ENCODE measurements at regions not wholly inside any gene's neighbourhood (a gene's known extent, or its start where the extent isn't known, plus 50 kb on each side); places are given as distances from the start of the nearest gene placed in this dataset.

GRCh38 chr13:80665792-80666333, 324.9 kb upstream of the SPRY2 start:
- WGBS, 4 donors: 76 to 84% (median 79%) methylated on average over 3 of the region's 3 CpGs
- intact Hi-C loops (cut with DNase I): no loop called here
- Histone ChIP-seq H3K9me3 (replicated peaks in 1 of 3) (no peaks in the 10 kb centered on the region), H3K36me3 (replicated peaks in 1 of 2) (no peaks in the 10 kb centered on the region), H3K27me3 (no peaks in the 10 kb centered on the region), H3K27ac (no peak overlapping the region), H3K4me1 (replicated peaks in 1 of 2) (no peaks in the 10 kb centered on the region), H3K4me3 (no peak overlapping the region)
- TF ChIP-seq POLR2A (IDR thresholded peaks at IDR 0.05) (no peak), CTCF (IDR thresholded peaks at IDR 0.05) (no peak)
- DNase-seq: no peak

GRCh38 chr13:80664950-80665349, 324.0 kb upstream of the SPRY2 start:
- intact Hi-C loops (cut with DNase I): no loop called here
- no peak for DNase-seq
- TF ChIP-seq CTCF (IDR thresholded peaks at IDR 0.05) (no peak), POLR2A (IDR thresholded peaks at IDR 0.05) (no peak)
- Histone ChIP-seq H3K9me3 (replicated peaks in 1 of 3) (no peaks in the 10 kb centered on the region), H3K27ac (no peak overlapping the region), H3K27me3 (no peaks in the 10 kb centered on the region), H3K4me1 (replicated peaks in 1 of 2) (no peaks in the 10 kb centered on the region), H3K36me3 (replicated peaks in 1 of 2) (no peaks in the 10 kb centered on the region), H3K4me3 (no peak overlapping the region)

- Histone ChIP-seq H3K27me3 (no peaks in the 10 kb centered on the region), H3K27ac (no peak overlapping the region), H3K36me3 (replicated peaks in 1 of 2) (no peaks in the 10 kb centered on the region), H3K9me3 (replicated peaks in 1 of 3) (no peaks in the 10 kb centered on the region), H3K4me3 (no peak overlapping the region), H3K4me1 (replicated peaks in 1 of 2) (no peaks in the 10 kb centered on the region)
- DNase-seq: no peak
- TF ChIP-seq POLR2A (IDR thresholded peaks at IDR 0.05) (no peak), CTCF (IDR thresholded peaks at IDR 0.05) (no peak)
- WGBS, 4 donors: 71 to 93% (median 84%) methylated on average over 1 of the region's 1 CpG
- intact Hi-C loops (cut with DNase I): no loop called here
These were observed 322.9 kb upstream of the SPRY2 start for GRCh38 chr13:80663788-80664187.

GRCh38 chr13:80658705-80659104, 317.8 kb upstream of the SPRY2 start:
- no peak overlapping the region for H3K4me3 ChIP-seq
- H3K27ac ChIP-seq: no peak overlapping the region
- H3K4me1 ChIP-seq (replicated peaks in 1 of 2): no peaks in the 10 kb centered on the region
- no peaks in the 10 kb centered on the region for H3K9me3 ChIP-seq (replicated peaks in 1 of 3)
- no peaks in the 10 kb centered on the region for H3K27me3 ChIP-seq
- WGBS, 4 donors: 92 to 100% (median 97%) methylated on average over 4 to 16 of the region's 16 CpGs
- H3K36me3 ChIP-seq (replicated peaks in 1 of 2): no peaks in the 10 kb centered on the region
- TF ChIP-seq CTCF (IDR thresholded peaks at IDR 0.05): no peak
- no peak for TF ChIP-seq POLR2A (IDR thresholded peaks at IDR 0.05)
- DNase-seq: no peak
- intact Hi-C loops (cut with DNase I): no loop called here
